HEK293 (cell line): ENCODE measurements at regions not wholly inside any gene's neighbourhood (a gene's known extent, or its start where the extent isn't known, plus 50 kb on each side); places are given as distances from the start of the nearest gene placed in this dataset.
"Not testable (repeated sequence)": the region's sequence is repeated elsewhere in the genome, so short reads cannot be mapped to it uniquely, and the experiment has no call there.

ENCODE experiments used
- CTCF ChIA-PET: fragments of 350-600 bp; formaldehyde crosslinking; extraction: SDS; loops from one replicate; lab custom pipeline; 2021; ENCODE audit warnings: antibody characterized with exemption; lab: Yijun Ruan, JAX
- POLR2A ChIA-PET: fragments of 300-600 bp; formaldehyde crosslinking; extraction: SDS; loops from one replicate; lab custom pipeline; 2020; ENCODE audit warnings: antibody characterized with exemption, inconsistent platforms; lab: Yijun Ruan, JAX
- H3K27ac ChIP-seq: fragments of 200-500 bp; sonication (Bioruptor generic); 2 replicates; pipeline ENCODE4 v1.5.1; 2014; ENCODE audit warnings: low read depth, low read length, control low read depth, inconsistent platforms; ENCODE audit errors: extremely low read depth
- H3K36me3 ChIP-seq, 2 experiments: fragments of 200-500 bp in 1 of 2; sonication (Bioruptor generic) in 1 of 2; 1 replicate in 1 of 2; 2 replicates in 1 of 2; pipeline ENCODE4 v1.5.1; 2014 to 2017; ENCODE audit warnings: inconsistent platforms in 2 of 2, low read length in 2 of 2; ENCODE audit not compliant: control insufficient read depth in 2 of 2, insufficient read depth in 1 of 2
- H3K4me1 ChIP-seq: fragments of 200-500 bp; sonication (Bioruptor generic); 2 replicates; pipeline ENCODE4 v1.5.1; 2014; ENCODE audit warnings: mild to moderate bottlenecking, low read length, inconsistent platforms; ENCODE audit not compliant: control insufficient read depth, insufficient read depth
- H3K4me3 ChIP-seq: 2 replicates; pipeline ENCODE4 v1.5.1; 2011; ENCODE audit warnings: low read depth, mild to moderate bottlenecking, control low read depth, low read length, moderate library complexity
- H3K9me3 ChIP-seq: fragments of 200-500 bp; sonication (Bioruptor generic); 2 replicates; pipeline ENCODE4 v1.5.1; 2014; ENCODE audit warnings: low read depth, low read length, inconsistent platforms; ENCODE audit not compliant: control insufficient read depth, insufficient read depth
- PRDM2 ChIP-seq: fragments of 450-650 bp; formaldehyde crosslinking; IDR thresholded peaks from 2 replicates; pipeline ENCODE4 v1.5.1; 2016; ENCODE audit warnings: missing biosample characterization, missing genetic modification characterization, borderline replicate concordance
- TRIM28 ChIP-seq: IDR thresholded peaks from 2 replicates; pipeline ENCODE4 v1.6.1; 2011; ENCODE audit warnings: low read length, control low read depth, borderline replicate concordance
- YY2 ChIP-seq: fragments of 450-650 bp; formaldehyde crosslinking; IDR thresholded peaks from 2 replicates; pipeline ENCODE4 v1.5.1; 2016; ENCODE audit warnings: missing biosample characterization, missing genetic modification characterization
- ZFP69B ChIP-seq: fragments of 450-650 bp; formaldehyde crosslinking; IDR thresholded peaks from 2 replicates; pipeline ENCODE4 v1.5.1; 2016; ENCODE audit warnings: missing biosample characterization, missing genetic modification characterization
- ZNF24 ChIP-seq: fragments of 450-650 bp; formaldehyde crosslinking; IDR thresholded peaks from 2 replicates; pipeline ENCODE4 v1.5.1; 2016; ENCODE audit warnings: missing biosample characterization, missing genetic modification characterization
- ZNF302 ChIP-seq: fragments of 450-650 bp; formaldehyde crosslinking; IDR thresholded peaks from 2 replicates; pipeline ENCODE4 v1.5.1; 2016; ENCODE audit warnings: missing biosample characterization, missing genetic modification characterization, low read depth
- ZNF416 ChIP-seq: fragments of 450-650 bp; formaldehyde crosslinking; IDR thresholded peaks from 2 replicates; pipeline ENCODE4 v1.5.1; 2016; ENCODE audit warnings: missing biosample characterization, missing genetic modification characterization
- ZNF560 ChIP-seq: fragments of 450-650 bp; formaldehyde crosslinking; IDR thresholded peaks from 2 replicates; pipeline ENCODE4 v1.5.1; 2017; ENCODE audit warnings: missing biosample characterization, missing genetic modification characterization, borderline replicate concordance
- ZNF639 ChIP-seq: fragments of 450-650 bp; formaldehyde crosslinking; IDR thresholded peaks from 2 replicates; pipeline ENCODE4 v1.5.1; 2016; ENCODE audit warnings: missing biosample characterization, missing genetic modification characterization
- ZNF768 ChIP-seq: fragments of 450-650 bp; formaldehyde crosslinking; IDR thresholded peaks from 2 replicates; pipeline ENCODE4 v1.5.1; 2018; ENCODE audit warnings: missing biosample characterization, mild to moderate bottlenecking, missing genetic modification characterization
- ZXDB ChIP-seq: fragments of 450-650 bp; formaldehyde crosslinking; IDR thresholded peaks from 2 replicates; pipeline ENCODE4 v1.5.1; 2016; ENCODE audit warnings: missing biosample characterization, missing genetic modification characterization
- TF ChIP-seq, protein P1 (sequence below): fragments of 450-650 bp; formaldehyde crosslinking; IDR thresholded peaks from 2 replicates; pipeline ENCODE4 v1.5.1; 2016; ENCODE audit warnings: missing biosample characterization, missing genetic modification characterization
- TF ChIP-seq, protein P2 (sequence below): fragments of 450-650 bp; formaldehyde crosslinking; IDR thresholded peaks from 2 replicates; pipeline ENCODE4; 2016; ENCODE audit warnings: missing biosample characterization, missing genetic modification characterization
- TF ChIP-seq, protein P3 (sequence below): IDR thresholded peaks from 2 replicates; pipeline ENCODE4 v1.6.1; 2011; ENCODE audit warnings: mild to moderate bottlenecking, low read depth, low read length, borderline replicate concordance

DNA sequence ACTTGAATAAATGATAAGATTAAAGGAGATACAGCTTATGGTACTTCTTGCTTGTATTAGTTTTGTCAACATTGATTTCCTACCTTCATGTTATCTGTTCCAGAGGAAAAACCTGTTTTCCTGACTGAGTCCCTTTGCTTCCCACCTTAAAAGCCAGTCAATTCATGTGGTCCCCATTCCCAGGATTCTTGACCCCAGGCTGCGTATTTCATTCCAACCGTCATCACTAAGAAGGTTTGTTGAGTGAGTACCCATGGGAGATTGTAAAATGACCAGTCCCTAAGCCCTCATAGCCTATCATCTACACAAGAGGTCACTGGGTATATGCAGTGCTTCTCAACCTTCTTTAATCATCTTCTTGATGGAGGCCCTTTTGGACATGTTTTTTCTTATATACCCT lies 52.2 kb downstream of the BEX3 start:
- Histone ChIP-seq H3K36me3 (no peaks in the 10 kb centered on the region), H3K4me1 (no peaks in the 10 kb centered on the region), H3K9me3 (no peaks in the 10 kb centered on the region), H3K4me3 (no peak overlapping the region), H3K27ac (no peak overlapping the region)
- ChIA-PET POLR2A (no interaction called here), CTCF (interaction anchor here (0.5 to 1.0 kb wide), 3 partner anchors 15 to 218 kb away, joined by 3 read pairs; no protein-coding TSS in a partner anchor)
- no peak for TF ChIP-seq TRIM28
- TF ChIP-seq ZFP69B (tag by site-specific recombination), result no peak
- TF ChIP-seq PRDM2 (tag by site-specific recombination), result no peak
- TF ChIP-seq ZNF302 (tag by site-specific recombination), result no peak
- TF ChIP-seq, protein P1, sequence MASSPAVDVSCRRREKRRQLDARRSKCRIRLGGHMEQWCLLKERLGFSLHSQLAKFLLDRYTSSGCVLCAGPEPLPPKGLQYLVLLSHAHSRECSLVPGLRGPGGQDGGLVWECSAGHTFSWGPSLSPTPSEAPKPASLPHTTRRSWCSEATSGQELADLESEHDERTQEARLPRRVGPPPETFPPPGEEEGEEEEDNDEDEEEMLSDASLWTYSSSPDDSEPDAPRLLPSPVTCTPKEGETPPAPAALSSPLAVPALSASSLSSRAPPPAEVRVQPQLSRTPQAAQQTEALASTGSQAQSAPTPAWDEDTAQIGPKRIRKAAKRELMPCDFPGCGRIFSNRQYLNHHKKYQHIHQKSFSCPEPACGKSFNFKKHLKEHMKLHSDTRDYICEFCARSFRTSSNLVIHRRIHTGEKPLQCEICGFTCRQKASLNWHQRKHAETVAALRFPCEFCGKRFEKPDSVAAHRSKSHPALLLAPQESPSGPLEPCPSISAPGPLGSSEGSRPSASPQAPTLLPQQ, result no peak
- no peak for TF ChIP-seq ZNF639 (tag by site-specific recombination)
- TF ChIP-seq ZNF416 (tag by site-specific recombination), result no peak
- TF ChIP-seq ZXDB (tag by site-specific recombination), result no peak
- no peak for TF ChIP-seq YY2 (tag by site-specific recombination)
- no peak for TF ChIP-seq ZNF768 (tag by site-specific recombination)
- TF ChIP-seq, protein P2, sequence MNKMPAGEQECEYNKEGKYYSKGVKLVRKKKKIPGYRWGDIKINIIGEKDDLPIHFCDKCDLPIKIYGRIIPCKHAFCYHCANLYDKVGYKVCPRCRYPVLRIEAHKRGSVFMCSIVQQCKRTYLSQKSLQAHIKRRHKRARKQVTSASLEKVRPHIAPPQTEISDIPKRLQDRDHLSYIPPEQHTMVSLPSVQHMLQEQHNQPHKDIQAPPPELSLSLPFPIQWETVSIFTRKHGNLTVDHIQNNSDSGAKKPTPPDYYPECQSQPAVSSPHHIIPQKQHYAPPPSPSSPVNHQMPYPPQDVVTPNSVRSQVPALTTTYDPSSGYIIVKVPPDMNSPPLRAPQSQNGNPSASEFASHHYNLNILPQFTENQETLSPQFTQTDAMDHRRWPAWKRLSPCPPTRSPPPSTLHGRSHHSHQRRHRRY (tag by site-specific recombination), result no peak
- TF ChIP-seq, protein P3, sequence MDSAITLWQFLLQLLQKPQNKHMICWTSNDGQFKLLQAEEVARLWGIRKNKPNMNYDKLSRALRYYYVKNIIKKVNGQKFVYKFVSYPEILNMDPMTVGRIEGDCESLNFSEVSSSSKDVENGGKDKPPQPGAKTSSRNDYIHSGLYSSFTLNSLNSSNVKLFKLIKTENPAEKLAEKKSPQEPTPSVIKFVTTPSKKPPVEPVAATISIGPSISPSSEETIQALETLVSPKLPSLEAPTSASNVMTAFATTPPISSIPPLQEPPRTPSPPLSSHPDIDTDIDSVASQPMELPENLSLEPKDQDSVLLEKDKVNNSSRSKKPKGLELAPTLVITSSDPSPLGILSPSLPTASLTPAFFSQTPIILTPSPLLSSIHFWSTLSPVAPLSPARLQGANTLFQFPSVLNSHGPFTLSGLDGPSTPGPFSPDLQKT, result no peak
- no peak for TF ChIP-seq ZNF560 (tag by site-specific recombination)
- no peak for TF ChIP-seq ZNF24

DNA sequence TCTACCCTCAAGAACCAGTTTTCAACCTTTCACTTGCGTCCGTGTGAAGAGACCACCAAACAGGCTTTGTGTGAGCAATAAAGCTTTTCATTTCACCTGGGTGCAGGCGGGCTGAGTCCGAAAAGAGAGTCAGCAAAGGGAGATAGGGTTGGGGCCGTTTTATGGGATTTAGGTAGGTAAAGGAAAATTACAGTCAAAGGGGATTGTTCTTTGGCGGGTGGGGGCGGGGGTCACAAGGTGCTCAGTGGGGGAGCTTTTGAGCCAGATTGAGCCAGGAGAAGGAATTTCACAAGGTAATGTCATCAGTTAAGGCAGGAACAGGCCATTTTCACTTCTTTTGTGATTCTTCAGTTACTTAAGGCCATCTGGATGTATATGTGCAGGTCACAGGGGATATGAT lies 52.7 kb downstream of the BEX3 start:
- H3K4me3 ChIP-seq, H3K9me3 ChIP-seq, H3K27ac ChIP-seq, H3K36me3 ChIP-seq, POLR2A ChIA-PET, CTCF ChIA-PET, H3K4me1 ChIP-seq: not testable (repeated sequence)
